ENCODE measurements at regions not wholly inside any gene's neighbourhood (a gene's known extent, or its start where the extent isn't known, plus 50 kb on each side); places are given as distances from the start of the nearest gene placed in this dataset.

GRCh38 chr10:23512355-23513058 is 73.6 kb downstream of the OTUD1 start:
- TF ChIP-seq POLR2A (IDR thresholded peaks at IDR 0.05) (no peak), CTCF (IDR thresholded peaks at IDR 0.05 in 4 of 5, conservative IDR thresholded peaks at IDR 0.05 in 1 of 5) (no peak)

Measured in gastrocnemius medialis (tissue), 4 donors.